ENCODE measurements at regions not wholly inside any gene's neighbourhood (a gene's known extent, or its start where the extent isn't known, plus 50 kb on each side); places are given as distances from the start of the nearest gene placed in this dataset.

GRCh38 chr4:20331642-20332041 is 79.9 kb downstream of the SLIT2 start:
- no peak overlapping the region for H3K27ac Mint-ChIP-seq (ENCODE audit: low read depth)
- H3K4me1 Mint-ChIP-seq, result no peaks in the 10 kb centered on the region
- H3K4me3 Mint-ChIP-seq, result no peak overlapping the region
- peaks cover 23% of the 10 kb centered on the region for H3K9me3 Mint-ChIP-seq
- ATAC-seq (replicated peaks; ENCODE audit: extremely low read depth, poor library complexity, severe bottlenecking), result no peak
- no peaks in the 10 kb centered on the region for H3K27me3 Mint-ChIP-seq
- no peaks in the 10 kb centered on the region for H3K36me3 Mint-ChIP-seq (ENCODE audit: insufficient read depth)
- no peak for DNase-seq (ENCODE audit: low spot score in 2 of 2)

DNA sequence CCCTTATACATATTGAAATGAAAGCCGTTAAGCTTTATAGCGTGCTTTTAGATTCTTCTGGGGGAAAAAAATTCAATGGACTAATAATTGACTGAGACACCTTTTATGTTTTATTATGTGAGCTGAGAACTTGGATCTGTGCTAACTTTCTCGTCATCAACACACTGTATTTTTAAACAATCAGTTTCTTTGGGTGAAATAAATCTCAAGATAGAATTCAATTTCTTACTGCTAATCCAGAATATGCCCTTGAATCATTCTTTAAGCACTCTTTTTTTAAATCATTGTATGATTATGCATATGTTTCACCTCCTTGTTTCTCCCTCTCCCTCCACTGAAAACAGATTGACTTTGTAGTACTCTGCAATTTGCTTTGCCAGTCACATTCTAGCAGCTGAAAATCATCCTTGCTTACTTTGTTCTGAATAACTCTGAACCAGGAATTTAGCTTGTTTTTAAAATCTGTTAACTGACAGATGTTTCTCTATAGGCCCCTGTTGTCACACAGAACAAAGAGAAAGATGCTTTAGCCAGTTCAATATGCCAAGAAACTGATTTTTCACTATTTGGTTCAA is 81.5 kb downstream of the SLIT2 start:
- no peak for DNase-seq (ENCODE audit: low spot score in 2 of 2)
- Mint-ChIP-seq H3K4me3 (no peak overlapping the region), H3K27ac (ENCODE audit: low read depth) (no peak overlapping the region), H3K27me3 (no peaks in the 10 kb centered on the region), H3K9me3 (peaks cover 23% of the 10 kb centered on the region), H3K36me3 (ENCODE audit: insufficient read depth) (no peaks in the 10 kb centered on the region), H3K4me1 (no peaks in the 10 kb centered on the region)
- no peak for ATAC-seq (replicated peaks; ENCODE audit: extremely low read depth, poor library complexity, severe bottlenecking)

DNA sequence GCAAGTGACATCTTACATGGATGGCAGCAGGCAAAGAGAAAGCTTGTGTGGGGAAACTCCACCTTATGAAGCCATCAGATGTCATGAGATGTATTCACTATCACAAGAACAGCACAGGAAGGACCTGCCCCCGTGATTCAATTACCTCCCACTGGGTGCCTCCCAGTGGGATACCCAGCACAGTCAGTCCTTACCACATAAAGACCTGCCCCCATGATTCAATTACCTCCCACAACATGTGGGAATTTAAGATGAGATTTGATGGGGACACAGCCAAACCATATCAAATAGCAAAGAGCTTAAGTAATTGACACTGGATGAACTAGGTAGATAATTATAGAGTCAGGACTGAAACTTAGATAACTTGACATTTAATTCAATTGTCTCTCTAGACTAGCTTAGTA is 85.6 kb downstream of the SLIT2 start:
- H3K36me3 Mint-ChIP-seq (ENCODE audit: insufficient read depth), result no peaks in the 10 kb centered on the region
- DNase-seq (ENCODE audit: low spot score in 2 of 2) (no peak), ATAC-seq (replicated peaks; ENCODE audit: extremely low read depth, poor library complexity, severe bottlenecking) (no peak)
- no peaks in the 10 kb centered on the region for H3K4me1 Mint-ChIP-seq
- H3K27ac Mint-ChIP-seq (ENCODE audit: low read depth), result no peak overlapping the region
- H3K9me3 Mint-ChIP-seq, result peaks cover 10% of the 10 kb centered on the region
- H3K27me3 Mint-ChIP-seq, result no peaks in the 10 kb centered on the region
- H3K4me3 Mint-ChIP-seq, result no peak overlapping the region

DNA sequence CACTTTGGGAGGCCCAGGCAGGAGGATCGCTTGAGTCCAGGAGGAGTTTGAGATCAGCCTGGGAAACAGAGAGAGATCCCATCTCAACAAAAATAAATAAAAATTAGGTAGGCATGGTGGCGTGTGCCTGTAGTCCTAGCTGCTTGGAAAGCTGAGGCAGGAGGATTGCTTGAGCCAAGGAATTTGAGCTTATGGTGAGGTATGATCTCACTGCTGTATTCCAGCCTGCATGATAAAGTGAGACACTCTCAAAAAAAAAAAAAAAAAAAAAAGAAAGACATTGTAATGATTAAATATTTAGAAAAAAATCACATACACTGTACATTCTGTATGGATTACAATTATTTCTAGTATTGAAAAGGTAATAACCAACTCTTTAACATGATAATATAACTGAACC is 87.1 kb downstream of the SLIT2 start:
- Mint-ChIP-seq H3K27ac (ENCODE audit: low read depth) (no peak overlapping the region), H3K9me3 (peaks cover 12% of the 10 kb centered on the region), H3K4me1 (no peaks in the 10 kb centered on the region), H3K36me3 (ENCODE audit: insufficient read depth) (no peaks in the 10 kb centered on the region), H3K27me3 (no peaks in the 10 kb centered on the region), H3K4me3 (no peak overlapping the region)
- DNase-seq (ENCODE audit: low spot score in 2 of 2) (no peak), ATAC-seq (replicated peaks; ENCODE audit: extremely low read depth, poor library complexity, severe bottlenecking) (no peak)

GRCh38 chr4:20341134-20341738 is 89.5 kb downstream of the SLIT2 start:
- Mint-ChIP-seq H3K4me1 (no peaks in the 10 kb centered on the region), H3K27me3 (no peaks in the 10 kb centered on the region), H3K36me3 (ENCODE audit: insufficient read depth) (no peaks in the 10 kb centered on the region), H3K4me3 (no peak overlapping the region), H3K9me3 (peaks cover 12% of the 10 kb centered on the region), H3K27ac (ENCODE audit: low read depth) (no peak overlapping the region)
- no peak for DNase-seq (ENCODE audit: low spot score in 2 of 2)
- no peak for ATAC-seq (replicated peaks; ENCODE audit: extremely low read depth, poor library complexity, severe bottlenecking)

DNA sequence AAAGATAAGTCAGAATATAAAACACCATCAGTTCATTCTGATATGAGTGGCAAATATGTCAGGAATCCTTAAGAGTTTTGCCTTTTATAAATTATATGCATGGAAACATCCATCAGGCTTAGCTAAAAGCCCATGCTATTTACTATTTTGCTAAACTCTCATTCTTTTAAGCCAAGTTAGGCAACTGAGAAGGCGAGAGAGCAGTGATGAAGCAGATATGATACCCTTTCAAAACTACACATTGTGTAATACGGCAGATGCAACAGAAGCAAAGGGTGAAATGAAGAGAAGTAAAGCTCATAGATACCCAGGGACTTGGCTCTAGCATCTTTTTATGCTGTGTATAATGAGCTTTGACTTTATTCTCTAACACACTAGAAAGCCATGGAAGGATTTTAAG is 95.8 kb downstream of the SLIT2 start:
- Mint-ChIP-seq H3K36me3 (ENCODE audit: insufficient read depth) (no peaks in the 10 kb centered on the region), H3K27ac (ENCODE audit: low read depth) (no peak overlapping the region), H3K9me3 (peaks cover 12% of the 10 kb centered on the region), H3K4me3 (no peak overlapping the region), H3K27me3 (no peaks in the 10 kb centered on the region), H3K4me1 (no peaks in the 10 kb centered on the region)
- ATAC-seq (replicated peaks; ENCODE audit: extremely low read depth, poor library complexity, severe bottlenecking) (no peak), DNase-seq (ENCODE audit: low spot score in 2 of 2) (no peak)

GRCh38 chr4:20348411-20348810 is 96.7 kb downstream of the SLIT2 start:
- no peaks in the 10 kb centered on the region for H3K27me3 Mint-ChIP-seq
- ATAC-seq (replicated peaks; ENCODE audit: extremely low read depth, poor library complexity, severe bottlenecking) (no peak), DNase-seq (ENCODE audit: low spot score in 2 of 2) (no peak)
- H3K9me3 Mint-ChIP-seq, result peaks cover 6% of the 10 kb centered on the region
- H3K27ac Mint-ChIP-seq (ENCODE audit: low read depth), result no peak overlapping the region
- no peaks in the 10 kb centered on the region for H3K36me3 Mint-ChIP-seq (ENCODE audit: insufficient read depth)
- H3K4me1 Mint-ChIP-seq, result no peaks in the 10 kb centered on the region
- no peak overlapping the region for H3K4me3 Mint-ChIP-seq

- H3K27ac Mint-ChIP-seq (ENCODE audit: low read depth), result no peak overlapping the region
- H3K4me1 Mint-ChIP-seq, result no peaks in the 10 kb centered on the region
- no peak overlapping the region for H3K4me3 Mint-ChIP-seq
- no peaks in the 10 kb centered on the region for H3K9me3 Mint-ChIP-seq
- ATAC-seq (replicated peaks; ENCODE audit: extremely low read depth, poor library complexity, severe bottlenecking) (no peak), DNase-seq (ENCODE audit: low spot score in 2 of 2) (no peak)
- H3K36me3 Mint-ChIP-seq (ENCODE audit: insufficient read depth), result no peaks in the 10 kb centered on the region
- H3K27me3 Mint-ChIP-seq, result no peaks in the 10 kb centered on the region
Observed at GRCh38 chr4:20351360-20352162, 99.9 kb downstream of the SLIT2 start.

DNA sequence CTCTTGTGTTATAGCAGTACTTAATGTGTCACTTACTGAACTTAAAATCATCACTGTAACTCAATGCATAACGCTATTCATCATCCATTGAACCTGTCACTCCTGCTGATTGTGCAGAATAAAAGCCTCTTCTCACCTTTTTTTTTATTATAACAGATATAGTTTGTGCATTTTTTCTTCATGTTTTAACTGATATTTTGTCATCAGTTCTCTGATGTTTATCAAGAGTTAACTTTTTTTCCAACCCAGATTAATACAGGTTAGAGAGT is 100.4 kb downstream of the SLIT2 start:
- Mint-ChIP-seq H3K9me3 (no peaks in the 10 kb centered on the region), H3K36me3 (ENCODE audit: insufficient read depth) (no peaks in the 10 kb centered on the region), H3K4me3 (no peak overlapping the region), H3K27me3 (no peaks in the 10 kb centered on the region), H3K27ac (ENCODE audit: low read depth) (no peak overlapping the region), H3K4me1 (no peaks in the 10 kb centered on the region)
- DNase-seq (ENCODE audit: low spot score in 2 of 2) (no peak), ATAC-seq (replicated peaks; ENCODE audit: extremely low read depth, poor library complexity, severe bottlenecking) (no peak)

DNA sequence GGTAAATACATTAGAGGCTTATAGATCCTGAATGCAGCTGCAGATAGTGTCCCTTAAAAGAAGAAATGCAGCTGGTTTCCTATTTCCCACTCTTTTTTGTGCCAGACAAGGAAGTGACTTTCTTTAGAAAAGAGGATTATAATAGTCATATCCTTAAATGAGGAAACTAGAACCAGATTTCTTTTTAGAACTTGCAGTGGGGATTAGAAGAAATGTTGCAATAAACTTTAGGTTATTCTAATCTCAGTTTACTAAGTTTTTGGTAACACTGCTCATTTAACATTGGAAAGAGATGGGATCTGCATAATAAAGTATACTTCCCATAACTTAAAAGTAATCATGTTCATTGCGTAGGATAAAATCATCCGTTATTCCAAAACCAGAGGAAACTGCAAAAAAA is 101.9 kb downstream of the SLIT2 start:
- no peak for ATAC-seq (replicated peaks; ENCODE audit: extremely low read depth, poor library complexity, severe bottlenecking)
- no peaks in the 10 kb centered on the region for H3K27me3 Mint-ChIP-seq

GRCh38 chr4:20354120-20354519 is 102.4 kb downstream of the SLIT2 start:
- no peaks in the 10 kb centered on the region for H3K9me3 Mint-ChIP-seq
- DNase-seq (ENCODE audit: low spot score in 2 of 2), result no peak
- H3K27ac Mint-ChIP-seq (ENCODE audit: low read depth), result no peak overlapping the region
- no peaks in the 10 kb centered on the region for H3K27me3 Mint-ChIP-seq
- H3K36me3 Mint-ChIP-seq (ENCODE audit: insufficient read depth), result no peaks in the 10 kb centered on the region
- no peaks in the 10 kb centered on the region for H3K4me1 Mint-ChIP-seq
- H3K4me3 Mint-ChIP-seq, result no peak overlapping the region
- no peak for ATAC-seq (replicated peaks; ENCODE audit: extremely low read depth, poor library complexity, severe bottlenecking)

More for the DNA sequence above, 101.9 kb downstream of the SLIT2 start:
- Mint-ChIP-seq H3K9me3 (no peaks in the 10 kb centered on the region), H3K4me3 (no peak overlapping the region), H3K4me1 (no peaks in the 10 kb centered on the region), H3K27ac (ENCODE audit: low read depth) (no peak overlapping the region), H3K36me3 (ENCODE audit: insufficient read depth) (no peaks in the 10 kb centered on the region)
- no peak for DNase-seq (ENCODE audit: low spot score in 2 of 2)

- Mint-ChIP-seq H3K27me3 (no peaks in the 10 kb centered on the region), H3K27ac (ENCODE audit: low read depth) (no peak overlapping the region), H3K4me3 (no peak overlapping the region), H3K4me1 (no peaks in the 10 kb centered on the region), H3K9me3 (peaks cover 6% of the 10 kb centered on the region), H3K36me3 (ENCODE audit: insufficient read depth) (no peaks in the 10 kb centered on the region)
- DNase-seq (ENCODE audit: low spot score in 2 of 2) (no peak), ATAC-seq (replicated peaks; ENCODE audit: extremely low read depth, poor library complexity, severe bottlenecking) (no peak)
Observed at GRCh38 chr4:20356565-20356964, 104.9 kb downstream of the SLIT2 start.

DNA sequence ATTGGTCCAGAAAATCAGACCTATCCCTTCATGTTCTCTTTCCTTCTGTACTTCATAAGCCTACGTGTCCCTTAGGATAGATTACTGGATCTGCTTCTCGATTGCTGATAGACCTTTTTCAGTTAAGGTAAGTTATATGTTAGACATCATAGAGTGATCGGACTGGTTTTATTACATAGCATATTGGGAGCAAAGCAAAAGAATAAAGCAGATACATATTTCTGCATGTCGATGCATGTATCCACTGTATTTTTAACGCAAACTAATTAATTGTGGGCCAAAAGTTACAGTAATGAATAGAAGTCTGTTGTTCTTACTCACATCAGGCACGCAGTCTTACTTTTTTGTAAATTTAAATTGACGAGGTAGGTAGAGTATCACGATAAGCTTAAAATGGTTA is 106.4 kb downstream of the SLIT2 start:
- Mint-ChIP-seq H3K9me3 (peaks cover 6% of the 10 kb centered on the region), H3K27me3 (no peaks in the 10 kb centered on the region), H3K36me3 (ENCODE audit: insufficient read depth) (no peaks in the 10 kb centered on the region), H3K4me1 (no peaks in the 10 kb centered on the region), H3K4me3 (no peak overlapping the region), H3K27ac (ENCODE audit: low read depth) (no peak overlapping the region)
- no peak for DNase-seq (ENCODE audit: low spot score in 2 of 2)
- ATAC-seq (replicated peaks; ENCODE audit: extremely low read depth, poor library complexity, severe bottlenecking), result no peak
